ENCODE measurements at regions not wholly inside any gene's neighbourhood (a gene's known extent, or its start where the extent isn't known, plus 50 kb on each side); places are given as distances from the start of the nearest gene placed in this dataset.

DNA sequence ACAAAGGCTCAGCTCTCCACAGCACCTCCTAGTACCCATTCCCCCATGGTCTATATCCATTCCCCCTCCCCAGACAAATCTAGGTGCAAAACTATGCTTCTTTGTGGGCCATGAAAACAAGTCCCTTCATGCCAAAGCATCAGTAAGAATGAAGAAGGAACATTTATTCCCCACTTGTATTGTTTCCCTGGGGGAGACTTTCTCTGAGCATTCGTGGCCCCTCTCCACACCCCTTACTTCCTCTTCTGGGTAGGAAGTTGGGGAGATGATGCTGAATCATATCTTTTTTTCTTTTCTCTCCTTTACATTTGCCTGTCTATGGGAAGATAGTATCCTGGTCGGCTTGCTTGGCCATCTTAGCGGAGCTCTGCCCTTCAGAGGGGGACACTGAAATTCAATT lies 246.8 kb downstream of the NSG2 start:
- Histone ChIP-seq H3K36me3 (no peaks in the 10 kb centered on the region), H3K4me1 (ENCODE audit: control insufficient read depth in 1 of 2, low read depth in 2 of 2) (no peaks in the 10 kb centered on the region), H3K27me3 (replicated peaks; ENCODE audit: insufficient read depth) (no peaks in the 10 kb centered on the region), H3K4me3 (no peak overlapping the region), H3K9me3 (no peaks in the 10 kb centered on the region), H3K27ac (no peak overlapping the region)
- DNase-seq (ENCODE audit: low spot score) (no peak), ATAC-seq (ENCODE audit: insufficient number of reproducible peaks, low FRiP score, low read depth) (no peak)
- TF ChIP-seq CTCF (IDR thresholded peaks at IDR 0.05): no peak

DNA sequence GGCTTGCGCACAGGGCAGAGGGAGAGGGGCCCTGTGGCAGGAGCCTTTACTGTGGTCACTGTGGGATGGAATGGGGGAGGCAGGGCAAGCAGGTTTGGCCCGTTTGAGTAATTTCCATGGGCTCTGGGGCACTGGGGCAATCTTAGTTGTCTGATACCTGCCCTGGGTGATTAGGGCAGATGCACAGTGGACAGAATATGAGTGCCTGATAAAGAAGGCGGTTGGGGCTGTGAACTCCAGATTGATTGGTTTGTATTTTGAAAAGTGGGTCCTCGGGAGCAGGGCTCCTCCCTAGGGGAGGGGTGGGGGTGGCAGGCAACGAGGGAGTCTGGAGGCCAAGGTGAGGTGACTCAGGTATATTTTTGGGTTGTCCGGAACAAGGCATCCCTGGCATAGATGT lies 247.5 kb downstream of the NSG2 start:
- no peak overlapping the region for H3K4me3 ChIP-seq
- no peak overlapping the region for H3K27ac ChIP-seq
- no peak for ATAC-seq (ENCODE audit: insufficient number of reproducible peaks, low FRiP score, low read depth)
- no peaks in the 10 kb centered on the region for H3K4me1 ChIP-seq (ENCODE audit: control insufficient read depth in 1 of 2, low read depth in 2 of 2)
- H3K27me3 ChIP-seq (replicated peaks; ENCODE audit: insufficient read depth): no peaks in the 10 kb centered on the region
- H3K9me3 ChIP-seq: no peaks in the 10 kb centered on the region
- no peaks in the 10 kb centered on the region for H3K36me3 ChIP-seq
- DNase-seq (ENCODE audit: low spot score): no peak
- TF ChIP-seq CTCF (IDR thresholded peaks at IDR 0.05): no peak

DNA sequence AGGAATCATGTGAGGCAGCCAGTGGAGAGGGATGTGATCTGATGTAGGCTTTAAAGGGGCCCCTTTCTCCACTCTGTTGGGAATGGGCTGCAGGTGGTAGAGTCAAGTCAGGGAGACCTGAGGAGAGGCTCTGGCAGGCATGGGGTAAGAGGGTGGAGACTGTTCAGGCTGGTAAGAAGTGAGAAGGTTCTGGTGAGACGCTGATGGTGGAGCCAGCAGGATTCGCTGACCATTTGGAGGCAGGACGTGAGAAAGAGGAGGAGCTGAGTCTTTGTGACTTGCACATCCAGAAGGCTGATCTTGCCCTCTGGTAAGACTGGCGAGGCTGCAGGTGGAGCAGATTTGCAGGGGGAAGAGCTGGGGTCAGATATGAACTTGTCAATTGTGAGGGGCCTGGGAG lies 248.0 kb downstream of the NSG2 start:
- DNase-seq (ENCODE audit: low spot score) (no peak), ATAC-seq (ENCODE audit: insufficient number of reproducible peaks, low FRiP score, low read depth) (no peak)
- Histone ChIP-seq H3K27me3 (replicated peaks; ENCODE audit: insufficient read depth) (no peaks in the 10 kb centered on the region), H3K36me3 (no peaks in the 10 kb centered on the region), H3K9me3 (no peaks in the 10 kb centered on the region), H3K27ac (no peak overlapping the region), H3K4me3 (no peak overlapping the region), H3K4me1 (ENCODE audit: control insufficient read depth in 1 of 2, low read depth in 2 of 2) (no peaks in the 10 kb centered on the region)
- no peak for TF ChIP-seq CTCF (IDR thresholded peaks at IDR 0.05)

- H3K36me3 ChIP-seq: no peaks in the 10 kb centered on the region
- H3K4me3 ChIP-seq: no peak overlapping the region
- no peak for TF ChIP-seq CTCF (IDR thresholded peaks at IDR 0.05)
- no peak for DNase-seq (ENCODE audit: low spot score)
- no peaks in the 10 kb centered on the region for H3K27me3 ChIP-seq (replicated peaks; ENCODE audit: insufficient read depth)
- no peak for ATAC-seq (ENCODE audit: insufficient number of reproducible peaks, low FRiP score, low read depth)
- H3K4me1 ChIP-seq (ENCODE audit: control insufficient read depth in 1 of 2, low read depth in 2 of 2): no peaks in the 10 kb centered on the region
- no peaks in the 10 kb centered on the region for H3K9me3 ChIP-seq
- H3K27ac ChIP-seq: no peak overlapping the region
Measured at GRCh38 chr5:174294891-174295620, 249.6 kb downstream of the NSG2 start.

DNA sequence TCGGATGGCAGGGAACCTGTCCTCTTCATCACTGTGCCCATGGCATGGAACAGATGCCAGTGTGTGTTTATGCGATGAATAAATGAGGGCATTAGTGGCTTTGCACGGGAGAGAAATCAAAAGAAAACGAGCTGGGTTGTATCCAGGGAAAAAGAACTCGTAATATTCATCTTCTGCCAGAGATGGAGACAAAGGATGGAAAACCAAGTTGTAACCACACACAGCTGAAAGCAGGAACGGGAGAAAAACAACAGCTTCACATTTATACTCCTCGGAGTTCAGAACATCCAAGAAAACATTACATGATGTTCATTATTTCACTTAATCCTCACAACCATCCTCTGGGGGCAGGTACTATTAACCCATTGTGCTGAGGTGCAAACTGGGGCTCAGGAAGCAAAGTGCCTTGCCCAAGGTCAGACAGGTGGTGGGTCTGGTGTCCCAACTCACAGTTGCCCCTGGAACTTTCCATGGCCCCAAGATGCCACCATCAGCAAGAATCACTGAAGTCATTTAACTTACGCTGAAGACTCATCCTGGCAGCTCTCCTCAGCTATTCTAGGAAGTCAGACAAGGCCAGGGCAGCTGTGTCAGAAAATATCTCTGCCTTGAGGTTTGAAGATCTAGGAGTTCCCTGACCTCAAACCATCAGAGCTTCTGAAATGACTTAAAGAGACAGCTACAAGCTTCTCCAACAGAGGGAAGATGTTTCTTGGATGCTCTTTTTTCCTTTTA lies 250.4 kb downstream of the NSG2 start:
- no peaks in the 10 kb centered on the region for H3K27me3 ChIP-seq (replicated peaks; ENCODE audit: insufficient read depth)
- no peak for TF ChIP-seq CTCF (IDR thresholded peaks at IDR 0.05)
- no peak overlapping the region for H3K4me3 ChIP-seq
- no peak for ATAC-seq (ENCODE audit: insufficient number of reproducible peaks, low FRiP score, low read depth)
- no peak overlapping the region for H3K27ac ChIP-seq
- H3K4me1 ChIP-seq (ENCODE audit: control insufficient read depth in 1 of 2, low read depth in 2 of 2): peaks cover 2 to 6% of the 10 kb centered on the region in 2 donors
- no peaks in the 10 kb centered on the region for H3K9me3 ChIP-seq
- DNase-seq (ENCODE audit: low spot score): no peak
- no peaks in the 10 kb centered on the region for H3K36me3 ChIP-seq

All from thoracic aorta (tissue), 2 donors.